ENCODE measurements at regions not wholly inside any gene's neighbourhood (a gene's known extent, or its start where the extent isn't known, plus 50 kb on each side); places are given as distances from the start of the nearest gene placed in this dataset.

DNA sequence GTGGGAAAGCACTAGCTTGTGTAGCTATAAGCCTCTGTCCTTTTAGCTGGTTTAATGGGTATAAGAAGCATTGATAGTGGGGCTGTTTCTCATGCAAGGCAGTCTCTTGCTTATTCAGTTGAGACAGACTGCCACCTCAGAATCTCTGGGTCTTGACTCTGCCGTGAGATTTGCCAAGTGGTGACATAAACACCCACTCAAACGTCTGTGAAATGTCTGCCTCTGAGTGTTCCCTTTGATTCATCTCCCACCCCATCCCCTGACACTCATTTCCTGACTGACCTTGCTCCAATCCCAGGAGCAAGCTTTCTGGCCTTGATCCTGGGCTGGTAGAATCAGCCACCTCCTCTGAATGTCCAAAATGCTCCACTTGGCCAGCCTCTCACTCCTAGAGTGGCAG lies 141.9 kb upstream of the RBMS1 start:
- Histone ChIP-seq H2AFZ (ENCODE audit: low read length) (no peak overlapping the region), H3K4me3 (ENCODE audit: low read length, poor library complexity, severe bottlenecking) (no peak overlapping the region), H3K36me3 (ENCODE audit: insufficient read depth, low read length) (no peaks in the 10 kb centered on the region), H4K20me1 (ENCODE audit: insufficient read depth, low read length, poor library complexity, severe bottlenecking) (no peaks in the 10 kb centered on the region), H3K79me2 (ENCODE audit: insufficient read depth, low read length) (no peaks in the 10 kb centered on the region), H3K4me2 (ENCODE audit: low read depth, low read length, poor library complexity, severe bottlenecking) (no peak overlapping the region), H3K9ac (ENCODE audit: low read depth, low read length, poor library complexity, severe bottlenecking) (no peak overlapping the region), H3F3A (ENCODE audit: low read depth) (no peaks in the 10 kb centered on the region), H3K9me2 (replicated peaks; ENCODE audit: low read depth, low read length) (no peaks in the 10 kb centered on the region), H3K27me3 (ENCODE audit: insufficient read depth, low read length, poor library complexity, severe bottlenecking) (no peaks in the 10 kb centered on the region), H3K9me3 (ENCODE audit: insufficient read depth, low read depth, low read length) (peaks cover 19% of the 10 kb centered on the region), H3K4me1 (ENCODE audit: insufficient read depth, low read length, poor library complexity, severe bottlenecking) (peaks cover 19% of the 10 kb centered on the region)
- TF ChIP-seq CTCF (conservative IDR thresholded peaks at IDR 0.05; ENCODE audit: low read length) (no peak), EZH2phosphoT487 (IDR thresholded peaks at IDR 0.05; ENCODE audit: borderline replicate concordance) (no peak)

DNA sequence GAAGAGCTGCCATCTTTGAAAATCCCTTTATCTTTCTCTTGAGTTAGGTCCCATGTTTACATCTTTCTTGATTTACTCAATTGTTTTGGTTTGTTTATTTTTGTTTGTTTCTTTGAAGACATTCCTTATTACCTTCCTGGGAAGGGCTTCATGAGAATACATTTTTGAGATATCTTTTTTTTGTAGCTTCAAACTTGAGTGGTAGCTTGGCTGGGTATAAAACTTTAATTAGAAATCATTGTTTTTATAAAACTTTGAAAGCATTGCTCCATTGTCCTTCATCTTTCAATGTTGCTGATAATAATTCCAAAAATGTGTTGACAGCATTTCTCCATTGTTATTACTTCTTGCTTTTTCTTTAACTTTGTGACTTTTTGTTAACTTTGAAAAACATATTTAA lies 145.9 kb upstream of the RBMS1 start:
- no peaks in the 10 kb centered on the region for H3F3A ChIP-seq (ENCODE audit: low read depth)
- H3K9me2 ChIP-seq (replicated peaks; ENCODE audit: low read depth, low read length), result no peaks in the 10 kb centered on the region
- no peak overlapping the region for H3K4me2 ChIP-seq (ENCODE audit: low read depth, low read length, poor library complexity, severe bottlenecking)
- no peaks in the 10 kb centered on the region for H3K79me2 ChIP-seq (ENCODE audit: insufficient read depth, low read length)
- H3K4me3 ChIP-seq (ENCODE audit: low read length, poor library complexity, severe bottlenecking), result no peak overlapping the region
- peaks cover 22% of the 10 kb centered on the region for H3K9me3 ChIP-seq (ENCODE audit: insufficient read depth, low read depth, low read length)
- H3K36me3 ChIP-seq (ENCODE audit: insufficient read depth, low read length), result no peaks in the 10 kb centered on the region
- H3K9ac ChIP-seq (ENCODE audit: low read depth, low read length, poor library complexity, severe bottlenecking), result no peak overlapping the region
- H2AFZ ChIP-seq (ENCODE audit: low read length), result no peak overlapping the region
- no peaks in the 10 kb centered on the region for H3K4me1 ChIP-seq (ENCODE audit: insufficient read depth, low read length, poor library complexity, severe bottlenecking)
- TF ChIP-seq EZH2phosphoT487 (IDR thresholded peaks at IDR 0.05; ENCODE audit: borderline replicate concordance), result no peak
- no peak for TF ChIP-seq CTCF (conservative IDR thresholded peaks at IDR 0.05; ENCODE audit: low read length)
- no peaks in the 10 kb centered on the region for H3K27me3 ChIP-seq (ENCODE audit: insufficient read depth, low read length, poor library complexity, severe bottlenecking)
- no peaks in the 10 kb centered on the region for H4K20me1 ChIP-seq (ENCODE audit: insufficient read depth, low read length, poor library complexity, severe bottlenecking)

DNA sequence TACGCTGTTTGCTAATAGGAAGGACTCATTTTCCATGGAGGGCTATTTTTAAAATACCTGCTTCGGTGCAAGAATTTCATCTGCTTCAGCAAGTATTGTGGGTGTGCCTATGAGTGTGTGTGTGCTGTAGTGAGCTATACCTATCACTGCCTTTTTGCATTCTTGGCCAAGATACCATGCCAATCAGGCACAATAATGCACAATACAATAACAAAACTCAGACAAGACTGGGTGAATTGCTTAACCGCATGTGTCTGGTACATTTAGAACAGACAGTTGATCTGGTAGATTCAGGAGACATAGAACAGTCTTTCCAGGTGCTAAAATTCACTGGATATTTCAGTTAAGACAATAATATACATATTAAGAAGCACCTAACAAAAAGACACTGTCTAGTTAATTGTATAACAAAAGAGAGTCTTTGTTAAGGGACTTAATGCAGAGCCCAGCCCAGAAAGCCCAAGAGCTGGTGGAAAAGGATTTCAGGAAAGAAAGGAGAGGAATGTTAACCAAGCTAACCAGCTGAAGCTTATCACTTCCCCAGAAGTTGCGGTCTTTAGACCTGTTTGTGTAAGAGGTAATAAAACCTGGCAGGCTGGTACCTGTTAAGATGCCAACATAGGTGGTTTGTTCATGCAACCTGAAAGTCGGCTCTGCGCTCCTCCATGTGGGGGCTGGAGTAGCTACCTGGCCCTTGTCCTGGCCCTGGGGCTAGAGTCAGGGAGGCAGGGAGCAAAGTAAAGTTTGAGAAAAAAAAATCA lies 153.3 kb upstream of the RBMS1 start:
- H3K9me3 ChIP-seq (ENCODE audit: insufficient read depth, low read depth, low read length), result no peaks in the 10 kb centered on the region
- H3K36me3 ChIP-seq (ENCODE audit: insufficient read depth, low read length), result no peaks in the 10 kb centered on the region
- H3F3A ChIP-seq (ENCODE audit: low read depth), result no peaks in the 10 kb centered on the region; the same call in 1 of the 2 replicates
- peaks cover 23% of the 10 kb centered on the region for H3K4me1 ChIP-seq (ENCODE audit: insufficient read depth, low read length, poor library complexity, severe bottlenecking)
- no peak overlapping the region for H3K9ac ChIP-seq (ENCODE audit: low read depth, low read length, poor library complexity, severe bottlenecking)
- H3K4me3 ChIP-seq (ENCODE audit: low read length, poor library complexity, severe bottlenecking), result no peak overlapping the region
- H2AFZ ChIP-seq (ENCODE audit: low read length), result no peak overlapping the region
- no peak for TF ChIP-seq EZH2phosphoT487 (IDR thresholded peaks at IDR 0.05; ENCODE audit: borderline replicate concordance)
- no peak for TF ChIP-seq CTCF (conservative IDR thresholded peaks at IDR 0.05; ENCODE audit: low read length)
- no peaks in the 10 kb centered on the region for H3K27me3 ChIP-seq (ENCODE audit: insufficient read depth, low read length, poor library complexity, severe bottlenecking)
- H3K9me2 ChIP-seq (replicated peaks; ENCODE audit: low read depth, low read length), result no peaks in the 10 kb centered on the region
- H4K20me1 ChIP-seq (ENCODE audit: insufficient read depth, low read length, poor library complexity, severe bottlenecking), result no peaks in the 10 kb centered on the region
- no peaks in the 10 kb centered on the region for H3K79me2 ChIP-seq (ENCODE audit: insufficient read depth, low read length)
- no peak overlapping the region for H3K4me2 ChIP-seq (ENCODE audit: low read depth, low read length, poor library complexity, severe bottlenecking)

All from Loucy (cell line).